Muscle layer of colon (tissue), 2 donors: ENCODE measurements at regions not wholly inside any gene's neighbourhood (a gene's known extent, or its start where the extent isn't known, plus 50 kb on each side); places are given as distances from the start of the nearest gene placed in this dataset.
A peak's percentile ranks its signal among the peaks of the same experiment; 100 is the strongest.
"Not testable (repeated sequence)": the region's sequence is repeated elsewhere in the genome, so short reads cannot be mapped to it uniquely, and the experiment has no call there.

Source experiments
- H3K27ac ChIP-seq: one replicate; pipeline ENCODE4 v1.7.0; 2013; ENCODE audit warnings: low read depth, mild to moderate bottlenecking, low read length, moderate library complexity
- H3K27me3 ChIP-seq, 2 donors: one replicate each; pipeline ENCODE4 v1.7.0; 2013; ENCODE audit warnings: low read length in 2 of 2, mild to moderate bottlenecking in 2 of 2; ENCODE audit not compliant: insufficient read depth in 2 of 2, control insufficient read depth in 1 of 2
- H3K36me3 ChIP-seq: one replicate; pipeline ENCODE4 v1.7.0; 2013; ENCODE audit warnings: mild to moderate bottlenecking, low read length; ENCODE audit not compliant: insufficient read depth
- H3K4me1 ChIP-seq: one replicate; pipeline ENCODE4 v1.7.0; 2013; ENCODE audit warnings: mild to moderate bottlenecking, low read length; ENCODE audit not compliant: insufficient read depth
- H3K4me3 ChIP-seq, 2 donors: one replicate each; pipeline ENCODE4 v1.7.0; 2013; ENCODE audit warnings: low read length in 2 of 2, low read depth in 1 of 2, mild to moderate bottlenecking in 1 of 2, moderate library complexity in 1 of 2
- H3K9ac ChIP-seq: one replicate; pipeline ENCODE4 v1.7.0; 2013; ENCODE audit warnings: low read length
- H3K9me3 ChIP-seq: one replicate; pipeline ENCODE4 v1.7.0; 2013; ENCODE audit warnings: mild to moderate bottlenecking, low read length
- donor health status: abdominal sarcoma.
- donor health status: Adenocarcinoma of cecum.

DNA sequence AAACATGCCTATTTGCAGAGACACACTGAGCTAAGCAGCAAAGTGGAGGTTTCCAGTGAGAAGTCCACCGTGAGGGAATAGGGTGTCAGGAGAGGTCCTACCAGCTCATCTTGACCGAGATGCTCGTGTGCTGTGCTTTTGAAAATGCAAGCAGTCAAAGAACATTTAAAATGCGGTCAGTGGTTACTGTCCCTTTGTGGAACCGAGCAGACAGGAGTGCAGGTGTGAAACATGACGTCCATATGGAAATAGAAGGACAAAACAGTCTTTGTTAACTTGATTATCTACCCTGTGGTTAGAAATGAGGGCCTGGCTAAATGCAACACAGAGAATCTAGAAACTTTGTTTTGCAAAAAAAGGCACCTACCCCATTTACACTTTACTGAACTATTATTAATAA is 473.3 kb downstream of the SPATA31A6 start:
- not testable (repeated sequence) for H3K27me3 ChIP-seq, H3K9me3 ChIP-seq, H3K36me3 ChIP-seq

DNA sequence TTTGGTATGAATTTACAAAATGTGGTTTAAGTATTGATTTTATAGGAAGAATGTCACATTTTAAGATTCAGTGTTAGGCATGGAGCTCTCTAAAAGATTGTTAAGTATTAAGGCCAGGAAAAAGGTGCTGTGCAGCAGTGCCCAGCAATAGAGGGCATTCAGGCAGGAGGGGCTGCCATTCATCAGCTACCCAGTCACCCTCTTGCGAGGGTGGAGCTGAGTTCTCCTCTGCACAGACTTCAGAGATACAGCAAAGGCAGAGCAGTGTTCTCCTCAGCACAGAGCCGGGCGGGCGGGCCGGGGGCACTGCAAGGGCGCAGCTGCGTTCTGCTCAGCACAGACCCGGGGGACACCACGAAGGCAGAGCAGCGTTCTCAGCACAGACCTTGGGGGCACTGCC is 474.0 kb downstream of the SPATA31A6 start:
- H3K4me3 ChIP-seq, H3K27me3 ChIP-seq, H3K36me3 ChIP-seq, H3K4me1 ChIP-seq, H3K9ac ChIP-seq, H3K9me3 ChIP-seq, H3K27ac ChIP-seq: not testable (repeated sequence)

More for the DNA sequence above, 473.3 kb downstream of the SPATA31A6 start:
- not testable (repeated sequence) for H3K4me1 ChIP-seq, H3K27ac ChIP-seq, H3K9ac ChIP-seq, H3K4me3 ChIP-seq

DNA sequence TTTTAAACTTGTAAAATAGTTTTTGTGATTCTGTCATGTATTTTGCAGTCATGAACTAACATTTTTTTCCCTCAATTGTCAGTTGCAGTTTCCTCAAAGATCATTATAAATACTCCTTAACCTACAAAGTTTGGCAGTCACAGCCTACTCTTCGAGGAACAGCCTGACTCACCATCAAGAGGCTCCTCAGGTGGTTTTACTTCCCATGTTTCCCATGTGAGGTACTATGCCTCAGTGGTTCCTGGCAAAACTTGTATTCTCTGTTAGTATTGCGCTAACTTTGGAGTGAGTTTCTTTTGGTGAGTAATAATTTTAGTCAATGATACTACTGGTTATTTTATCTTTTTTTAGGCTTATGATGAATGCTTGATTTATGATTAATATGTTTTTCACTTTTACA is 513.7 kb downstream of the SPATA31A6 start:
- not testable (repeated sequence) for H3K4me1 ChIP-seq, H3K36me3 ChIP-seq, H3K9me3 ChIP-seq, H3K27ac ChIP-seq, H3K9ac ChIP-seq, H3K27me3 ChIP-seq, H3K4me3 ChIP-seq

DNA sequence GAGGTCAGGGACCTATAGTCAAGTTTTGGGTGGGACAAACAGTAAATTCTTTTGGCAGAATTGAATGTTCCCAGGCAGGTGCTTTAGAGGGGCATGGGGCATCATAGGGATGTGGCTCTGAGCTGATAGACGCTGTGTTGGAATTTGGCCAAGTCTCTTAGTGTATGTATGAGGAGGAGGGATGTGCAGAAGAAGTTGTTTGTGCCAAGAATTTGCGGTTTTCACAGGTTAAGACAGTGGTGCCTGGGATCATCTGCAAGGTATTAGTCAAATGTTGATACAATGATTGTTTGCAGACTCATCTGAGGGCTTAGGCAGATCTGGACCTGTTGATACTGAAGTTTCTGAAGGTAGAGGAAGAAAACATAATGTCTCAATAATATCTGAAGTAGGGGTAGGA is 519.4 kb downstream of the SPATA31A6 start:
- not testable (repeated sequence) for H3K9me3 ChIP-seq, H3K27ac ChIP-seq

GRCh38 chr9:42724841-42725835 is 541.7 kb downstream of the SPATA31A6 start:
- H3K27me3 ChIP-seq, H3K27ac ChIP-seq, H3K4me1 ChIP-seq, H3K4me3 ChIP-seq, H3K9ac ChIP-seq, H3K9me3 ChIP-seq, H3K36me3 ChIP-seq: not testable (repeated sequence)

More for the DNA sequence above, 519.4 kb downstream of the SPATA31A6 start:
- H3K9ac ChIP-seq, H3K4me1 ChIP-seq, H3K36me3 ChIP-seq, H3K4me3 ChIP-seq, H3K27me3 ChIP-seq: not testable (repeated sequence)

GRCh38 chr9:42743030-42743814 is 559.8 kb downstream of the SPATA31A6 start:
- H3K4me3 ChIP-seq = peak overlapping the region in 1 of 2 donors; percentile 32
- H3K27me3 ChIP-seq, H3K9ac ChIP-seq, H3K9me3 ChIP-seq, H3K4me1 ChIP-seq, H3K27ac ChIP-seq, H3K36me3 ChIP-seq: not testable (repeated sequence)

GRCh38 chr9:42757251-42757650 is 573.8 kb downstream of the SPATA31A6 start:
- H3K36me3 ChIP-seq, H3K4me1 ChIP-seq, H3K27ac ChIP-seq, H3K4me3 ChIP-seq, H3K27me3 ChIP-seq, H3K9me3 ChIP-seq, H3K9ac ChIP-seq: not testable (repeated sequence)

DNA sequence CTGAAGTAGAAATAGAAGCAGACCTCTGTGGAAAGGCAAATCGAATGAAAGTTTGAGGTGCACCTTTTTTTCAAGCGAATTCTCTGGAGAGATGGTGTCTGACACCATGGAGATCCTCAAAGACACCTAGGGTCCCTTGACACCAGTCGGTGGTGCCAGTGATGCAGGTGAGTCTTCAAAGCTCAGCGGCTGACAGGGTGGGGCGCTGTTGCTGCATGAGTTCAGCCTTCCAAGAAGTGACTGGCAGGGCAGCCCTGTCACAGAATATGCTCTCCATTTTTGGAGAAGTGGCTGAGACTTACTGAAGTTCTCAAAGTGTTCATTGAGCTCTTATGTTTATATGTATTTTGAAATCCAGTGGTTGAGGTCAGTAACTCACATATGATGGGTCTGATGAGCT is 575.9 kb downstream of the SPATA31A6 start:
- not testable (repeated sequence) for H3K9ac ChIP-seq, H3K4me1 ChIP-seq, H3K27ac ChIP-seq, H3K9me3 ChIP-seq, H3K36me3 ChIP-seq, H3K4me3 ChIP-seq, H3K27me3 ChIP-seq

DNA sequence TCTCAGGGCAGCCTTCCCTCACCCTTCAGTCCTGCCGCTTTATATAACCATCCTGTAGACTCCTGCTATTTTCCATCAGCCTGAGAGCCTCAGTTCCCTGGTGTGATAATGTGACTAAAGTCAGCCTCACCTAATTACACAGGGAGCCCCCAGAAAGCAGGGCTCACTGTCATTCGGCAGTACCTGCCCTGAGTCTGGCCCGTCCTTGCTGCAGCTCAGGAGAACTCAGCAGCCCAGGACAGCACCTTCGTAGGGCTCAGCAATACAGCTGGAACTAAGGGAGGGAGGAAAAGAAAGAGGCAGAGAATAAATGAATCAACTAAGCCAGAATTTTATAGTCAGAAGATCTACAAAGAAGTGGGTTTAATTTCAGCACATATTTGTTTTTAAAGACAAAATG is 598.7 kb downstream of the SPATA31A6 start:
- H3K9me3 ChIP-seq, H3K9ac ChIP-seq, H3K27me3 ChIP-seq, H3K36me3 ChIP-seq, H3K4me3 ChIP-seq, H3K27ac ChIP-seq, H3K4me1 ChIP-seq: not testable (repeated sequence)

DNA sequence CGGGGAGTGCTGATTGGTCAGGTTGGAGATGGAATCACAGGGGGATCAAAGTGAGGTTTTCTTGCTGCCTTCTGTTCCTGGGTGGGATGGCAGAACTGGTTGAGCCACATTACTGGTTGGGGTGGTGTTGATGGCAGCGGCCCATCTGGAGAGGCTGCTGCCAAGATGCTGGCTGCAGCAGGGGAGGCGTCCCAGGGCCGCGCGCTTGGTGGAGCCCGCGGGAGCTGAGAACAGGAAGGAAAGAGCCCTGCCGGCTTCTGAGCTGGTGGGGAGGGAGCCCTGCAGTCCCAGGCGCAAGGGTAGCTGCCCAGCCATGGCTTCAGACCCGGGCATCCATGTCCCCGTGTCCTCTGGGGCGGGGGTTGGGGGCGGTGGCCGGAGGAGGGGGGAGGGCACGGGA is 609.3 kb downstream of the SPATA31A6 start:
- H3K27me3 ChIP-seq, H3K9me3 ChIP-seq, H3K36me3 ChIP-seq, H3K27ac ChIP-seq, H3K9ac ChIP-seq, H3K4me1 ChIP-seq, H3K4me3 ChIP-seq: not testable (repeated sequence)

- not testable (repeated sequence) for H3K9ac ChIP-seq, H3K4me1 ChIP-seq, H3K4me3 ChIP-seq, H3K9me3 ChIP-seq, H3K36me3 ChIP-seq, H3K27me3 ChIP-seq, H3K27ac ChIP-seq
Measured at GRCh38 chr9:42798571-42798970, 615.1 kb downstream of the SPATA31A6 start.

DNA sequence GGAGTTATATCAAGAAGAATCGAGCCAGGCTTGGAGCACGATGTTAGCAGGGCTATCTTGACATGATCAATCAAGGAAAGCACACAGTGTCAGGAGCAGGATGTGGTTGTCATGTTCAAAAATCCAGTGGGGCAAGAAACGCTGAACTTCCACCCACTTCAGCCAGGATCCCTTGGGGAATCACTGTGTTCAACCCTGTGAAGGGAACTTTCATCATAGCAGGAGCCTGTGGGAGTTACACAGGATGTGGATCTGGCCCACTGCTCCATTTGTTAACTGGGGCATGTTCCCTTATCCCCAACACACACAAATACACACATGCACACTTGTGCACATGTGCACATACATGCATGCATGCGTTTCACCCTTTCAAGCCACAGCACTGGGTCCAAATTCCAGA is 619.3 kb downstream of the SPATA31A6 start:
- not testable (repeated sequence) for H3K4me3 ChIP-seq, H3K27me3 ChIP-seq, H3K36me3 ChIP-seq, H3K27ac ChIP-seq, H3K9ac ChIP-seq, H3K4me1 ChIP-seq, H3K9me3 ChIP-seq
